NT2/D1 (cell line): ENCODE measurements at regions not wholly inside any gene's neighbourhood (a gene's known extent, or its start where the extent isn't known, plus 50 kb on each side); places are given as distances from the start of the nearest gene placed in this dataset.

Experiments used
- DNase-seq: peaks from one replicate; pipeline ENCODE4 v3.0.0-alpha.2; 2011; ENCODE audit warnings: low read depth, low spot score
- H3K27me3 ChIP-seq: 2 replicates; pipeline ENCODE4 v1.6.0; 2011; ENCODE audit warnings: mild to moderate bottlenecking; ENCODE audit not compliant: insufficient read length, insufficient read depth
- H3K36me3 ChIP-seq: 2 replicates; pipeline ENCODE4 v1.6.1; 2011; ENCODE audit warnings: mild to moderate bottlenecking, low read length, mixed read lengths; ENCODE audit not compliant: insufficient read depth, insufficient read length
- H3K4me1 ChIP-seq: 2 replicates; pipeline ENCODE4 v1.5.1; 2011; ENCODE audit not compliant: insufficient read depth, insufficient read length
- H3K4me3 ChIP-seq: 2 replicates; pipeline ENCODE4 v1.5.1; 2011; ENCODE audit warnings: low read depth; ENCODE audit not compliant: insufficient read length
- H3K9ac ChIP-seq: 2 replicates; pipeline ENCODE4 v1.6.0; 2011; ENCODE audit warnings: low read depth; ENCODE audit not compliant: insufficient read length
- H3K9me3 ChIP-seq: 2 replicates; pipeline ENCODE4 v1.5.1; 2011; ENCODE audit warnings: mild to moderate bottlenecking, low read length; ENCODE audit not compliant: insufficient read depth
- SUZ12 ChIP-seq: IDR thresholded peaks from 2 replicates; pipeline ENCODE4 v1.6.1; 2011; ENCODE audit not compliant: insufficient read length, insufficient read depth; ENCODE audit errors: extremely low read depth
- YY1 ChIP-seq: IDR thresholded peaks from 2 replicates; pipeline ENCODE4 v1.6.1; 2011; ENCODE audit not compliant: insufficient read length, insufficient read depth
- ZNF274 ChIP-seq: IDR thresholded peaks from 2 replicates; pipeline ENCODE4 v1.6.1; 2011; ENCODE audit warnings: mild to moderate bottlenecking, low read depth, low read length

DNA sequence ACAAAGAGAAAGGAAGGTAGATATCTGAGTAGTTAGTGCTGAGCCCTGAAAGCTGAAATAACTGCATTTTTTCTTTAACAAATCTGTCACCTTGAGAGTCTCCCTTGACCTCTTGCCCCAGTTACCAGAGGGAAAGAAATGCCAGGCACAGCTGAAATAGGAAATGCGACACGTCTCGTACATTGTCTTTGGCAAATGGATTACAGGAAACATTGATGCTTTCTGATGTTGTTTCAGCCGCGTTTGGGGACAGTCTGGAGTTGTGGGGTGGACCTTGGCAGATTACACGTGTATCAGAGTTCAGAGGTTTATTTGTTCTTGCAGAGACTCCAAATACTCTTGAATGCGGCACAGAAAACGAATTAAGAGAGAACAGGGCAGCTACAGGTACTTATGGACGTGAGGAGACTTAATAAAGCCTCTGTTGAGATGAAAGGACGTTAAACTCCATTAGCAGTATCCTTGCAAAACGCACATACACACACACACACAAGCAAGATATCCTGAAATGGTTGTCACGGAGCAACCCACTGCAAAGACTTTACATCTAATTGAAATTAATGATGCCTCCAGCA is 272.8 kb upstream of the RORA start:
- TF ChIP-seq YY1 (no peak), ZNF274 (no peak), SUZ12 (no peak)
- Histone ChIP-seq H3K36me3 (no peaks in the 10 kb centered on the region), H3K4me1 (no peaks in the 10 kb centered on the region), H3K9ac (no peak overlapping the region), H3K4me3 (no peak overlapping the region), H3K9me3 (no peaks in the 10 kb centered on the region), H3K27me3 (no peaks in the 10 kb centered on the region)
- no peak for DNase-seq

- TF ChIP-seq SUZ12 (no peak), ZNF274 (no peak), YY1 (no peak)
- H3K27me3 ChIP-seq, result no peaks in the 10 kb centered on the region
- H3K9me3 ChIP-seq, result no peaks in the 10 kb centered on the region
- H3K36me3 ChIP-seq, result no peaks in the 10 kb centered on the region
- H3K9ac ChIP-seq, result no peak overlapping the region
- no peak for DNase-seq
- no peak overlapping the region for H3K4me3 ChIP-seq
- H3K4me1 ChIP-seq, result no peaks in the 10 kb centered on the region
Measured at GRCh38 chr15:61500951-61501620, 272.0 kb upstream of the RORA start.

DNA sequence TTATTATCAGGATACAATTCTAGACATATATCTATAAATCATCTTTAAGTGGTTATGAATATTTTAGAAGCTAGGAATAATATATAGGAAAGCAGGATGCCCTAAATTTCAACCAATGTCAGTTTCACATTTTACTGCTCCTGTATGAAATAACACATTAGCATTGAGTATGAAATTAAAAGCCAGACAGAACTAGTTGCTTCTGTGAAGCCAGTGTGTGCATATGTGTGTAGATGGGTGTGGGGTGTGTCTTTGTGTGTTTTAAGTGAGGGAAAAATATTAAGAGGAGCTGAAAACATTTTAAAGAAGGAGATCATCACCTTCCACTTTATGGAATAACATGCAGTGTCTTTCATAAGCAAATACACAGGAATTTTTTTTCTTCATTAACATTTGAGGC is 271.4 kb upstream of the RORA start:
- Histone ChIP-seq H3K9ac (no peak overlapping the region), H3K4me3 (no peak overlapping the region), H3K9me3 (no peaks in the 10 kb centered on the region), H3K27me3 (no peaks in the 10 kb centered on the region), H3K4me1 (no peaks in the 10 kb centered on the region), H3K36me3 (no peaks in the 10 kb centered on the region)
- no peak for DNase-seq
- TF ChIP-seq ZNF274, result no peak

GRCh38 chr15:61499376-61499775 is 270.3 kb upstream of the RORA start:
- Histone ChIP-seq H3K36me3 (no peaks in the 10 kb centered on the region), H3K4me3 (no peak overlapping the region), H3K9ac (no peak overlapping the region), H3K9me3 (no peaks in the 10 kb centered on the region), H3K4me1 (no peaks in the 10 kb centered on the region), H3K27me3 (no peaks in the 10 kb centered on the region)
- peak; percentile 11 for DNase-seq
- no peak for TF ChIP-seq ZNF274
- no peak for TF ChIP-seq YY1
- no peak for TF ChIP-seq SUZ12

DNA sequence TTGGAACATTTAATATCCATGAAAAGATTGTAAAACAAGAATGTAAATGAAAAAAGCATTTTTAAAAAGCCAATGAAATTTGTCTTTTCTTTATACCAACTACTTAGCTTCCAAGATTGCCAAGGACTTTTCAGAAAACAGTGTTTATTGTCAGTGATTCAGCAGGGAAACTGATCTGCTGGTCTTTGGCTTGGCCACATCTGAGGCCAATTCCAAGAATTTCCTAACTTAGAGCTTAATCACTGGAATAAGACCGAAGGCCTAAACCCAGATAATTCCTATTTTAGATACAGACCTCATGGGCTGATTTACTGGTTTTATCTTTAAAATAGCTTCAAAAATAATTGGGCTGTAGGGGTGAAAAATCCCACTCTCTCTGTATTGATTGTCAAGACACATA is 260.5 kb upstream of the RORA start:
- Histone ChIP-seq H3K9ac (no peak overlapping the region), H3K9me3 (no peaks in the 10 kb centered on the region), H3K27me3 (no peaks in the 10 kb centered on the region), H3K36me3 (no peaks in the 10 kb centered on the region), H3K4me3 (no peak overlapping the region), H3K4me1 (no peaks in the 10 kb centered on the region)
- DNase-seq, result no peak
- TF ChIP-seq ZNF274 (no peak), YY1 (no peak)

- Histone ChIP-seq H3K4me1 (no peaks in the 10 kb centered on the region), H3K9me3 (no peaks in the 10 kb centered on the region)
Measured at GRCh38 chr15:61483599-61483998, 254.5 kb upstream of the RORA start.

GRCh38 chr15:61481886-61482285 is 252.8 kb upstream of the RORA start:
- no peaks in the 10 kb centered on the region for H3K36me3 ChIP-seq
- no peak for DNase-seq
- no peaks in the 10 kb centered on the region for H3K27me3 ChIP-seq
- no peak overlapping the region for H3K9ac ChIP-seq
- no peak for TF ChIP-seq YY1
- TF ChIP-seq ZNF274, result no peak
- TF ChIP-seq SUZ12, result no peak
- H3K4me1 ChIP-seq, result no peaks in the 10 kb centered on the region
- H3K9me3 ChIP-seq, result no peaks in the 10 kb centered on the region
- H3K4me3 ChIP-seq, result no peak overlapping the region

More at GRCh38 chr15:61483599-61483998, 254.5 kb upstream of the RORA start:
- H3K27me3 ChIP-seq, result no peaks in the 10 kb centered on the region
- no peak for DNase-seq
- H3K4me3 ChIP-seq, result no peak overlapping the region
- H3K9ac ChIP-seq, result no peak overlapping the region
- TF ChIP-seq YY1, result no peak
- TF ChIP-seq SUZ12, result no peak
- TF ChIP-seq ZNF274, result no peak
- no peaks in the 10 kb centered on the region for H3K36me3 ChIP-seq

DNA sequence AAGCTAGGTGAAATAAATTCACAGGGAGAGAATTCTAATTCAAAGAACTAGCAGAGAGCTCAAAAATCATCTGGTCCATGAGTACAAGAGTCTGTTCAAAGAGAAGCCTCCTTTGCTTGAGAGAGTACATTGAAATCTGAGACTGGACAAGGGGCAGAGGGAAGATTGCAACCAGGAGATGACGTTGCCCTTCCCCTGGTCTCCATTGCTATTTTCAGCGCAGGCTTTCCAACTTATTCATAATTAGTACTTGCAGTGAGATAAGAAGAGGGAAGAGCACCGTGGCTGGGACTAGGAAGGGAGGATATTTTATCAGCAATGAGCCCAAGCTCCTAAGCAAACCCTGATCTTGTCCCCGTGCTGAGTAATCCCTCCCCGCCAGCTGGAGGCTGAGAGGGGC is 251.8 kb upstream of the RORA start:
- DNase-seq, result no peak
- H3K4me1 ChIP-seq, result no peaks in the 10 kb centered on the region
- no peak for TF ChIP-seq ZNF274
- no peak for TF ChIP-seq SUZ12
- TF ChIP-seq YY1, result no peak
- no peaks in the 10 kb centered on the region for H3K27me3 ChIP-seq
- H3K9ac ChIP-seq, result no peak overlapping the region
- no peaks in the 10 kb centered on the region for H3K36me3 ChIP-seq
- H3K9me3 ChIP-seq, result no peaks in the 10 kb centered on the region
- no peak overlapping the region for H3K4me3 ChIP-seq
